NCI-H2196 (cell line): ENCODE measurements at regions not wholly inside any gene's neighbourhood (a gene's known extent, or its start where the extent isn't known, plus 50 kb on each side); places are given as distances from the start of the nearest gene placed in this dataset.
A peak's percentile ranks its signal among the peaks of the same experiment; 100 is the strongest.

Experiments used
- DNase-seq: peaks from one replicate; lab custom pipeline; 2025; ENCODE audit not compliant: unreplicated experiment; lab: John Stamatoyannopoulos, UW

DNA sequence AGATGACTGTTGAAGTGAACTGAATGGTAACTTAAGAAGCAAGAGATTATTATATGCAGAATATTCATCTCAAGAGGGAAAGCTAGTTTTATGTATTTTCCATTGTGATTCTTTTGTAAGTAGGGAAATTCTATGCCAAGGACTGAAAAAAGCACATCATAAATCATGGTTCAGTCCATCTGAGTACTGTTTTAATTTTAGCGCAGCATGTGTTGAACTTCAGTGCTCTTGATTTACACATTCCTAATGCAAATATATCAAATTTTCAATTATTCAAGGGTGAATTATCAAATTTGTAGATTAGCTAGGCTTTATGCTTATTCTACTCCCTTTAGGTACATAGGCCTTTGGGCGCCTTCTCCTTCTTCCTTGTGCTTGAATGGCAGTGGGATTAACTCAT, 50.3 kb upstream of the TCF12 start:
- DNase-seq = no peak

DNA sequence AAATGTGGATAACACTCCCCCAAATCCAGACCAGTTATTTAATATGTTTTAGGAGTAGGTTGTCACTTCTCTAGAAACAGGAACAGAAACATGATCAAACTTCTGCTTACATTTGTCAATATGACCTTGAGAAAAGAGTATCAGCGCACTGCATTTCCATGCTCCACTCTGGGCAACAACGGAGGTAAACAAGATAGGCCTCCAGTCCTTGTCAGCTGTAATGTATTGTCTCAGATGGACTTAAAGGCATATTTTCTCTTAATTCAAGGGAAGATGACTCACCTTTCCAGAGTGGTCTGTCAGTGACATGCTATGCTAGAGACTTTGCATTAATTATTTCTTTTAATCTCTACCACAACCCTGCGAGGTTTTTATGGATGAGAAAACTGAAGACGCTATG, 51.6 kb upstream of the TCF12 start:
- DNase-seq = no peak

DNA sequence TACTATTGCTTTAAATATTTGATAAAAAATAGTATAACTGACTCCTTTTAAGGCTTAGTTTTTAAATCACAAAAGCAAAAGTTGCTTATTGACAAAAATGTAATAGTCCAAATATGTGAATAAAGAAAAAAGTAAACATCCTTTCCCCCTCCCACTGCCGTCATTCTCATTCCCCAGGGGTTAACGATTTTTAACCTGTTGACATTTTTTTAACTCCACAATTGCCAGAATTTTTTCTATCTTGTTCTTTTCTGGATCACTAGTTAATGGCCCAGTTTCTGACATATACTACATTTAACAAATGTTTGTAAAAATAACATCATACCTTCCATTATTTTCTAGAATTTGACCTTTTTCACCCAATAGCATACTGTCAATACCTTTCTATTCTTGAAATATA, 60.6 kb upstream of the TCF12 start:
- no peak for DNase-seq

DNA sequence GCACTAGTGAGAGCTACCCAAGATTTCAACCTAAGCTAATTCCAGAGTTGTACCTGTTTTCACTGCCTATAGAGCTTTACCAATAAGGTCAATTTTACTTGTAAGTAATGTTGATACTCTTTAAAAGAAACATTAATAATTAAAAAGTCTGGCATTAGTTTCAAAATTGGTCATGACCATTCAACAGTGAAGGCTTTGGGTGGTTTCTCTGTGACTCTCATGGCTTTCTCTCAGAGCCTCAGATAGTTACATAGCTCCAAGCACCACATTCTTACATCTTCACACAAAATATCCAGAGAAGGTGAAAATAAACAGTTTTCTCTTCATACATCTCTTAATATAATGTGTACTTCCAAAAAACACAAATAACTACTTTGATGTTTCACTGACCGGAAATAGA, 61.5 kb upstream of the TCF12 start:
- DNase-seq = no peak

DNA sequence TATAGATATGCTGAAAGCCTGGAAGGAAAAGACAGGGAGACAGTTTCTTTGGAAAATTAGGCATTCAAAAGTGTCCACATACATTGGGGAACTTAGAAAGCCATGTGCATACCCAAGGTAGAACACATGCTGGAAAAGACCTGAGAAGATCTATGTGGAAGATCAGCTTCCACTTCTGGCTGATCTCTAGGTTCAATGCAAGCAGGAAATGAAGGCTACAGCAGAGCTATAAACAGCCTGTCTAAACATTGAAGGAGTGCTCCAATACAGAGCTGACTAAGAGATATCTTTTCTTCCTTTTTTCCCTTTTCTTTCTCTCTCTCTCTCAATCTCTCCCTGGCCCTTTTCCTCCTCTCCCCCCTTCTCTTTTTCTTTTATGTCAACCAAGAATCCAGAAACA, 73.6 kb upstream of the TCF12 start:
- no peak for DNase-seq

DNA sequence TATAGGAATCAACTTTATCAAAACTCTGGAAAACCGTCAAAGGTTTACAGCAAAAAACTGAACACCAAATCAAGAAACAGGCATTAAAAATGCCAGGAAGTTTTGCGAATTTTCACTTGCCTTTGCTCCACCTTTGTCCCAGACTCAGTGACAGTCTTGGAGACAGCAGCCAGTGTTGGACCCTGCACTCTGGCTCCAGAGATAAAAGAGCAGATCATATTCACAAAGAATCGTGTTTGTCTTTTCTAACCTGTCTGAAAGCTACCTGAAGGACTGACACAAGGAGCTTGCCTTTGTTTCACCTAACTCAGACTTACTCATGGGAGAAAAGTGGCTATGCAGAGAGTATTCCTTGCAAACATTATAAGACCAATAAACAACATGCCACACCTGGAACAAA, 74.0 kb upstream of the TCF12 start:
- no peak for DNase-seq

DNA sequence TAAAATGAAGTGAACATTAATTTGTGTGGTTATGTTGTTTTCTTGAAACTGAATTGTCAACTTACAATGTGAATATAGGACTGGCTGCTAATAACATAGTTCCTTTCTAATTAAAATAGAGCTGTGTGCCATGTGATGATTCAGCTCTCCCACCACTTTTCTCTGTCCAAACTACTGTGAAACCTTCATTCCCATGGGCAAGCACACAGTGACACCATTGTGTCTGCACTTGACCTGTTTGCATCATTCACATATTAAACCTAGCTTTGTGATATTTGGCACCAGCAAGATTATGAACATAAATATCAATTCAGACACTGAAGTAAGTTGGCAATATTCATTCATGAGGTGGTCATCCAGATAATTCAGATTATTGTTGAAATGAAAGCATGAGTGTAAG, 78.8 kb upstream of the TCF12 start:
- no peak for DNase-seq

DNA sequence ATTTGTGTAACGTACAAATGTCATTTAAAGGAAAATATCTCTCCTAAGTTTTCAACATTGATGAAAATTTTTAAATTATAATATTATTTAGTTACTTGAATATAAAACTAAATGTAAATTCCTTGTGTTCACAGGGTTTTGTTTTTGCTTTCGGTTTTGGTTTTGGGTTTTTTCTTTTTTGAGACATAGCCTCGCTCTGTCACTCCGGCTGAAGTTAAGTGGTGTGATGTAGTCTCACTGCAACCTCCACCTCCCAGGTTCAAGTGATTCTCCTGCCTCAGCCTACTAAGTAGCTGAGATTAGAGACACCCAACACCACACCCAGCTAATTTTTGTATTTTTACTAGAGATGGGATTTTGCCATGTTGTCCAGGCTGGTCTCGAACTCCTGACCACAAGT, 79.3 kb upstream of the TCF12 start:
- DNase-seq = no peak

DNA sequence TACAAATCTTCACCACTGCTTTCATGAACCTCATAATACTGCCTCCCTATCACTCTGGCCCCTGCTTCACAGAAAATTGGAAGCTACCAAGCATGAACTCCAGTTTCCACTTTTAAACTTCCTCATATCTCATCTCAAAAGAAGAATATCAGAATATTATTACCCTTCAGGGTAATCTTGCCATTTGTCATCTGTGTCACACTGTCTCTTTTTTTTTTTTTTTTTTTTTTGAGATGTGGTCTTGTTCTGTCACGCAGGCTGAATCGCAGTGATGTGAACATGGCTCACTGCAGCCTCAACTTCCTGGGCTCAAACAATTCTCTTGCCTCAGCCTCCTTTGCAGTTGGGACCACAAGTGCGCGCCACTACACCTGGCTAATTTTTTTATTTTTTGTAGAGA, 80.4 kb upstream of the TCF12 start:
- no peak for DNase-seq

DNA sequence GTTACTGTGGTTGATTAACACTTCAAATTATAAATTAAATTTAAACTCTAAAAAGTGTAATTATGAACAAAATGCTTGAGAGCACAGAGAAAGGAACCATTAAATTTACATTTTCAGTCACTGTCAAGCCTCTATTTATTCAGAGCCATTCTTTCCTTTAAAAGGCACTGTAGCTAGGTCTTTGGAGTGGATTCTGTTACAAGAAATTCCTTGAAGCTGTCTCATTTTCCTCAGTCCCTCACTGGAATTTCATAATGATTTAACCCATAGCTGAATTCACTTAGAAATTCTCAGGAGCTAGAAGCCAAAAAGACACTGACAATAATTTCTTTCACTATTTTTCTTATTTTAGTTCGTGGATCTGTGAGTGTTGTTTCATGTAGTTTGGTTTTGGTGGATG, 81.2 kb upstream of the TCF12 start:
- DNase-seq = no peak

DNA sequence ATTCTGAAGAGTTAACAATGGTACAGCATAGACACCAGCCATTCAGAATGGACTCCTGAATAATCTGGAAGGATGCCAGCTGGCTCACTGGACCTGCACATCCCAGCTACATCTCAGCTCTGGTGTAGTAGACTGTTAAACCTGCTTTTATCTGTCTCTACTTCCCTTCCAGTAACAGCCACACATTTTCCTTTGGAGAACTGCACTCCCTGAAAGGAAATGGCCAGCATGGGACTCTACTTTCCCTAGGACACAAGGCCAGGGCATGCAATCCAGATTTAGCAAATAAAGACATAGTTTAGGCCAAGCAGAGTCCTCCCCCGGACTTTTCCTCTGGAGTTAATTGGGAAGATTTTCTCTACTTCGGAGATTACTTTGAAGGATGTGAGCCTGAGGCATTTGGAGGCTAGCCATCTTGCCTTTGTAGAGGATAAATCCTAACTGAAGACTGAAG, 82.7 kb upstream of the TCF12 start:
- DNase-seq = peak; percentile 34

DNA sequence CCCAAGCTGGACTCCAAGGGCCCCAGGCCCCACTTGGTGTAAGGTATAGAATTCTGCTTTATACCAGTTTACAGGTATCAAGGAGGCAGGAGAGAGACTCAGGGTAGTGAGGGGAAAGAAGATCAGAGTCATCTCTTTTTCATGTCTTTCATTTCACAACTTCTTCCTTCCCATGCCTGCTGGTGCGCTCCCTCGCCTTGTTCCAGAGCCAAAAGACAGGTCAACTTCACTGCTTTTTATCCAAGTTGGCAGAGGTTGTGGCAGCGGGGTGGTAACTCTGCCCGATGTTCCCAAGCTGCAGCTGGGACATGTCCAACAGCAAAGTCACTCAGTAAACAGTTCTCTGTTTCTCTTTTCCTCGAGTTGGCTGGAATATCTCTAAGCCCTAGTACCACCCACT, 86.3 kb upstream of the TCF12 start:
- peak; percentile 6 for DNase-seq

DNA sequence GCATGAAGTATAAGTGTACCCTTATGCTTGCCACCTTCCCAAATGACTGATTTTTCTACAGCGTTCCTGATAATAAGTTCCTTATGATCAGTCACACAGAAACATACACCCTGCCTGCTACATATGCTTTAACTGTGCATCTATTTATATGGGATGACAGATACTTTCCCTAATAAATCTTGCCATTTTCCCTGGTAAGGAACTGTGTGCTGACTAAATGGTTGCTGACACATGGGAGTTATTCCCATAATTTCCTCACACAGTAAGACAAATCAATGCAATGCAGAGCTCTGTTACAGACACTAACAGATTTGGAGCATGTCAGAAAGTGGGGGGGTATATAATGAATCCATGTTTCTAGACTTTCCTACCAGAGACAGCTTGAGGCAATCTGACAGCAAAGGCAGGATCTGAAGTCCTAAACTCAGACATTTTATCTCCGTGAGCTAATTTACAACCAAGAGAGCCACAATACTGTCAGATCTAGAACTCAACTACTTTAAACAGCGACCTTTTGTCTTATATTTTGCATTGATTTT, 86.9 kb upstream of the TCF12 start:
- no peak for DNase-seq

DNA sequence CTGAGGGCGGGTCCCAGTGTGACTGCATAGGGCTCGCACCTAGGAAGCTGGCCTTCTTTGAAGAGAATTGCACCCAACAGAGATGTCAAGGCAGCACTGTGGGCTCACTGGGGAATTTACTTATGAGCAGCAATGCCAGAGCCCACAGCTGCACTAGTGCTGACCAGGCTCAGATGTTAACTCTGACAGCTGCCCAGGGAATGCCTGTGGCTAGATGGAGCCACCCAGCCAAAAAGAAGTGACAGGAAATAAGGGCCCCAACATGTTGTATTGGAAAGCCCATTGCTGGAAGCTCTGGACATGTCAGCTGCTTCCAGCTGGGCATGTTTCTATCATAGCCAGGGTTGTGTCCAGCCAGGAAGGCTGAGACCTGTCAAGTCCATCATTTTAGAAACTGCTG, 90.9 kb upstream of the ZNF280D start:
- no peak for DNase-seq

DNA sequence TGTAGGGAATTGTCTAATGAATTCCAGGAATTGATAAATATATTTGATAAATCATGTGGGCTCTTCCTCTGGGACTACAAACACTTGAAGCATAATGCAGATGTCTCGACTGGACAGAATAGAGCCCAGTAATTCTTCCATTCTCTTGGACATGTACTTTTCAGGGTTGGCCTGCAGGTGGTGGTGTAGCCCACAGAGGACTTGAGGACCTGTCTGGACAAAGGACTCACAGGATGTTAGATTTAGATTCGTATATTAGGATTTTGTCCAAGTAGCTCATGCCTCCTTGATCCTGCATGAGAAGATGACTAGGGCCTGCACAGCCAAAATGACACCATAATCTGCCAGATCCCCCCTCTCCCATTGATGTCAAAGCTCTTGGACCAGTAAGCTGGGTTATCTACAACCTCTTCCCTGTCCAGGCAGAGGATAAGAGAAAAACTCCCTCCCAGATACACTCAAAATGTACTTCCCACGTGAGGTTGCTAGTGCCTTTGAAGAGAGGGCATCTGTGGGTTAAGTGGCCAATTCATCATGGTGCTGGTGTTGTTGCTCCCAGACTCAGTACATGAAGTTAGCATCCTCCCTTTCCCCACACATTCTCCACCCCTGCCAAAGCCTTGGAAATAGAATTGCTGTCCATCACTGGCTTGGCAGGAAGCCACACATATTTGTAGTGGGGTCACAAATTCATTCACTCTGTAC, 88.6 kb upstream of the ZNF280D start:
- peak; percentile 16 for DNase-seq

DNA sequence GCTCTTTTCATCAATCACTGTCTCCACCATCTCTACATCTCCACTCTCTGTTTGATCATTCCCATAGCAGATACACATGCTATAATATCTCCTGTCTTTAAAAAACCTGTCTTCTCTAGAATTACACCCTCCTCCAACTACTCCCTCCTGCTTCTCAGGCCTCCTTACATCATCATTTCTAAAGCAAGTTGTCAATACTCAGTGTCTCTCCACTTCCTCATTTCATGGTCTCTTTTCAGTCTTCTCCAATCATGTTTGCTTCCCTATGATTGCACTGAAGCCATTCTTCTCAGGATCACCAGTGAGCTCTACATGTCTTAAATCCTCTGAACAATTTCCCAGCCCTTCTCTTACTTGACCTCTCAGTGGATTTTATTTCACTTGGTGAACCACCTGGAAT, 87.0 kb upstream of the ZNF280D start:
- DNase-seq = no peak

DNA sequence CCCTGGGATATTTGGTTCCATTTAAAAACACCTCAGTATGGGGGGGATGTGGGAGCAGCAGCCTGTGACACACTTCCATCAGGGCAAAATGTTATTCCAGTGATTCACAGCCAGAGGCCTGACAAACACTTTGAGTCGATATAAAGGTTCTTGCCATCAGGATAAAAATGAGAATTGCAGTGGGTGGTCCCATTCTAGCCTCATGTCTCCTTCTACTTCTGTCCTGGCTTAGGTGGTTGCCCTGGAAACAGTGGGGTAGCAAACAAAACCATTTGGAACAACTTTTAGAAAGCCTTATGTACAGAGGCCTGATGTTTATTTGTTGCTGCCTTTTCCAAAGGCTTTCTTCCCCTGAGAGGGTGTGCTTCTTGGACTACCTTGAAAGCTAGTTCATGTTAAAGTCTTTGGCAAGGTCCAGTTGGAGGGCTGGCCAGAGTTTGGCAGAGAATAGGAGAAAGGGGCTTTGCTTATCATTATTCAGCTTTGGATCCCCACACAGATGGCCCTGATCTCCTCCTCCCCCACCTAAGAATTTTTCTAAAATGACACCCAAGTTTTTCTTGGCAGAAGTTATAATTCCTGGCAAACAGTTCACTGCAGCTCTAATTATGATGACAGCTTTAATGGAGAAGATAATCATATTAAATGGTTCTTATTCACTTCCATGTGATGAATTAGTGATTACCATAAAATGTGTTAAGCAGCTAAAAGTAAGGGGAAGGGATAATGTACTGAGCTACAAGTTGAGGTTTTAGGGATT, 84.2 kb upstream of the ZNF280D start:
- no peak for DNase-seq

DNA sequence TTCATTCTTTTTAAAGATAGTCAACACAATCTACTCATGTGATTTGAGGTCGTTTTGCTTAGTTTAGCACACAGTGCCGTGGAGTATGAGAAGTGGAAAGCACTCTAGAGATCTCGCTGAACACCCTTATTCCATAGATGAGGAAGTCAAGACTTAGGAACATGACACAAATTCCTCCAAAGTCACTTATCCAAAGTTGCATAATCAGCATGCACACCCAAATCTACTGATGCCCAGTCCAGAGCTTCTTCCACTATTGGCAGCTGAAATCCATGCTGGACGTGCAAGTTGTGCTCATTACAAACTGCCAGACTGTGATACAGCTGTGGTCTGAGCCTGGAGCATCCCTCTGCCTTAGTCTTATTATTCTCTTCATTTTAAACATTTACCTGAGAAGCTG, 83.5 kb upstream of the ZNF280D start:
- no peak for DNase-seq

DNA sequence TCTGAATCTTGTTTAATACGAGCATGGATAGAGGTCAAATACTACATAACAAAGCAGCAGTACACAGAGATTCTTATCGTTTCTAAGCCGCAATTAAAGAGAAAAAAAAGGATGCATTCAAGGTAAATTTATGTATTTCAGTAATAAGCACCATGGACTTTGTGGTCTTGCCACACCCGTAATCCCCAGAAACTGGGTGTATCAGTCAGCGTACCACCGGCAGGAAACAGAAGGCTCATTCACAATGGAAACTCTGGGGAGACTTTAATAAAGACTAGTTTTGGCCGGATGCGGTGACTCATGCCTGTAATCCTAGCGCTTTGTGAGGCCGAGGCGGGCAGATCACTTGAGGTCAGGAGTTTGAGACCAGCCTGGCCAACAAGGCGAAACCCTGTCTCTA, 81.9 kb upstream of the ZNF280D start:
- no peak for DNase-seq

DNA sequence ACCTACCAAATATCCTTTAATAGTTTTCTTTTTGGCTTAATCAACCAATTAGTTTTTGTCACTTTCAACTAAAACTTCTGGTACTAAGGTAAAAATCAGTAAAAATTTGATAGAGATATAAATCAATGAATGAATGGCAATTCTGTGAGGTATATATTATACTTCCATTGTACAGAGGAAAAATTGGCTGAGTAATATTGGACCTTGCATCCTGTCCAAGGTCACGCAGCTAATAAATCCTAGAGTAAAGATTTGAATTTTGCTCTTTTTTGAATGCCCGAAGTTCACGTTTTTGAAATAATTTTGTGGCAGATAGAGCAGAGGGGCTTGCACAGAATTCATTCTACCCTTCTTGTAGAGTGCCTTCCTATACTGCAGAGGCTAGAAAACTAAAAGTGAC, 81.1 kb upstream of the ZNF280D start:
- DNase-seq = no peak

DNA sequence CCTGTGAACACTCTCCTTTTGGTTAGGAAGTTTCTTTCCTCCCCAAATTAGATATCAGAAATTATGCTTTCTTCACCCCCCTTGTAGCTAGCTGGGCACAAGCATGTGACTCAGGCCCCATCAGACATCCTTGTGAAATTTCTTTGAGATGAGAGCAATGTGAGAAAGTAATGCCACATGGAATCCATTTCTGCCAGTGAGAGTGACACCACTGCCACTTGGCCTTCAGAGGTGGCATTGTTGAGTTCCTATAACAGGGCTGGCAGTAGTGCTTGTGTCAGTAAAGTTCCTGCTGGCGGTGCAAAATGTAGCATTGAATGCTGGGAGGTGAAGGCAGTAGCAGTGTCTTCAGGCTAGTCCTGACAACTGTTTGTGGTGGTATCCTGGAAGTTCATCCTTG, 80.7 kb upstream of the ZNF280D start:
- DNase-seq = no peak

DNA sequence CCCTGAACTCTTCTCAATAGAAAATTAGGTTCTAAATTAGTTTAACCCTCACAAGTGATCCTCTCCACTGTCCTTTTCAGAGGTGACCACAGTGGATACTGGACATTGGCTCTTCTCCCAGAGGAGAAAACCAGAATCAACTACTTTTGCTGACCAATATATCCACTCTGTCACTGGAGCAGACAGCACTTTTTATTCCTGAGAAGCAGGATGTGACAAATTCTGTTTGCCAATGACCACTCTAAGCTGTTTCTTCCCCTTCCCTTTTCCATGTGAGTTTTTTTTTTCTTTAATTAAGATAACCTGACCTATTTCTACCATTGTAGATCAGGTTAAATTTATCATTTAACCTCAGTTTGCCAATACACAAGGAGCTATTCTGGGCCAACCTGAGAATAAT, 79.7 kb upstream of the ZNF280D start:
- DNase-seq = no peak

DNA sequence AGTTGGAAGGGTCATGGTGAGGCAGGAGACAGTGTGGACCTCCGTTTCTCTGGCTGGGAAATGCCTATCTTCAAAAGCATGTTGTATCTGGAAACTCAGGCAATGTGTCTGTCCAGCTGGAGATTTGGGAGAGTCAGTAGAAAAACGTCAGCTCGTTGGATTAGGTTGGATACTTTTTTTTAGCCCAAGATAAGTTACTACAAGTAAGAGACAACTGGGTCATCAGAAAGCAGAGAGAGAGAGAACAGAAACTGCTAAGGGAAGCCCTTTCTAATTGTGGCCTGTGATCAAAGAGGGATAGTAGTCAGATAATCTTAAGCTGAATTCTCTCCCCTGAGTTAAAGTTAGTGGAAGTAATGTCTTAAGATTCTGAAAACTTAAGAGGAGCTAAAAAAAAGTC, 78.9 kb upstream of the ZNF280D start:
- DNase-seq = no peak
